Activated T-helper 17 cell treated with anti-CD3 and anti-CD28 coated beads, Interleukin-2, amount 50 U/mL, for 72 hours (primary cell): ENCODE measurements at regions not wholly inside any gene's neighbourhood (a gene's known extent, or its start where the extent isn't known, plus 50 kb on each side); places are given as distances from the start of the nearest gene placed in this dataset.

ENCODE experiments used
- ATAC-seq: fragments of 150-1000 bp; cut with Tn5 transposase; replicated peaks from 2 replicates; pipeline ENCODE4 v1.10.0; 2021; ENCODE audit warnings: mild to moderate bottlenecking, moderate library complexity
- H3K27ac Mint-ChIP-seq: one replicate; pipeline ENCODE4 v1.8.0; 2022; ENCODE audit warnings: mixed read lengths
- H3K27me3 Mint-ChIP-seq: one replicate; pipeline ENCODE4 v1.8.0; 2022; ENCODE audit warnings: mixed read lengths
- H3K36me3 Mint-ChIP-seq: one replicate; pipeline ENCODE4 v1.8.0; 2022; ENCODE audit warnings: low read depth, mild to moderate bottlenecking, mixed read lengths
- H3K4me1 Mint-ChIP-seq: one replicate; pipeline ENCODE4 v1.8.0; 2022; ENCODE audit warnings: mixed read lengths
- H3K4me3 Mint-ChIP-seq: one replicate; pipeline ENCODE4 v1.8.0; 2022; ENCODE audit warnings: mild to moderate bottlenecking, mixed read lengths
- H3K9me3 Mint-ChIP-seq: one replicate; pipeline ENCODE4 v1.8.0; 2022; ENCODE audit warnings: mixed read lengths

- no peak overlapping the region for H3K27ac Mint-ChIP-seq
- no peak overlapping the region for H3K4me3 Mint-ChIP-seq
- H3K36me3 Mint-ChIP-seq: no peaks in the 10 kb centered on the region
- H3K27me3 Mint-ChIP-seq: no peaks in the 10 kb centered on the region
- peaks cover 13% of the 10 kb centered on the region for H3K4me1 Mint-ChIP-seq
- no peak for ATAC-seq
- H3K9me3 Mint-ChIP-seq: no peaks in the 10 kb centered on the region
Measured at GRCh38 chr3:106116733-106117489, 248.1 kb upstream of the CBLB start.

- Mint-ChIP-seq H3K9me3 (no peaks in the 10 kb centered on the region), H3K27me3 (no peaks in the 10 kb centered on the region), H3K4me3 (no peak overlapping the region), H3K4me1 (peaks cover 13% of the 10 kb centered on the region), H3K36me3 (no peaks in the 10 kb centered on the region), H3K27ac (no peak overlapping the region)
- no peak for ATAC-seq
Measured at GRCh38 chr3:106117490-106117858, 248.7 kb upstream of the CBLB start.

- peak overlapping the region; percentile 79 for H3K27ac Mint-ChIP-seq
- peak overlapping the region; percentile 43 for H3K4me3 Mint-ChIP-seq
- no peaks in the 10 kb centered on the region for H3K36me3 Mint-ChIP-seq
- H3K9me3 Mint-ChIP-seq: no peaks in the 10 kb centered on the region
- no peaks in the 10 kb centered on the region for H3K27me3 Mint-ChIP-seq
- peak; percentile 98 for ATAC-seq
- peaks cover 13% of the 10 kb centered on the region for H3K4me1 Mint-ChIP-seq
Measured at GRCh38 chr3:106119614-106120082, 250.8 kb upstream of the CBLB start.

GRCh38 chr3:106120356-106120755 is 251.5 kb upstream of the CBLB start:
- H3K4me3 Mint-ChIP-seq: peak overlapping the region; percentile 43
- no peaks in the 10 kb centered on the region for H3K9me3 Mint-ChIP-seq
- no peaks in the 10 kb centered on the region for H3K36me3 Mint-ChIP-seq
- peaks cover 13% of the 10 kb centered on the region for H3K4me1 Mint-ChIP-seq
- ATAC-seq: peak; percentile 14
- peak overlapping the region; percentile 79 for H3K27ac Mint-ChIP-seq
- H3K27me3 Mint-ChIP-seq: no peaks in the 10 kb centered on the region

GRCh38 chr3:106121491-106122289 is 252.9 kb upstream of the CBLB start:
- ATAC-seq: no peak
- no peaks in the 10 kb centered on the region for H3K27me3 Mint-ChIP-seq
- peaks cover 13% of the 10 kb centered on the region for H3K4me1 Mint-ChIP-seq
- no peak overlapping the region for H3K27ac Mint-ChIP-seq
- no peak overlapping the region for H3K4me3 Mint-ChIP-seq
- H3K36me3 Mint-ChIP-seq: no peaks in the 10 kb centered on the region
- no peaks in the 10 kb centered on the region for H3K9me3 Mint-ChIP-seq

- no peak overlapping the region for H3K4me3 Mint-ChIP-seq
- peaks cover 9% of the 10 kb centered on the region for H3K4me1 Mint-ChIP-seq
- no peaks in the 10 kb centered on the region for H3K36me3 Mint-ChIP-seq
- H3K27ac Mint-ChIP-seq: peak overlapping the region; percentile 10
- ATAC-seq: no peak
- no peaks in the 10 kb centered on the region for H3K9me3 Mint-ChIP-seq
- H3K27me3 Mint-ChIP-seq: no peaks in the 10 kb centered on the region
Measured at GRCh38 chr3:106124818-106125217, 256.0 kb upstream of the CBLB start.

- no peaks in the 10 kb centered on the region for H3K36me3 Mint-ChIP-seq
- H3K27ac Mint-ChIP-seq: no peak overlapping the region
- no peaks in the 10 kb centered on the region for H3K27me3 Mint-ChIP-seq
- no peak overlapping the region for H3K4me3 Mint-ChIP-seq
- ATAC-seq: no peak
- peaks cover 9% of the 10 kb centered on the region for H3K4me1 Mint-ChIP-seq
- H3K9me3 Mint-ChIP-seq: no peaks in the 10 kb centered on the region
Measured at GRCh38 chr3:106125321-106125720, 256.5 kb upstream of the CBLB start.

- ATAC-seq: no peak
- no peak overlapping the region for H3K27ac Mint-ChIP-seq
Measured at GRCh38 chr3:106126067-106126845, 257.4 kb upstream of the CBLB start.

GRCh38 chr3:106126846-106127235 is 258.0 kb upstream of the CBLB start:
- no peak overlapping the region for H3K4me3 Mint-ChIP-seq
- peaks cover 10% of the 10 kb centered on the region for H3K4me1 Mint-ChIP-seq
- no peaks in the 10 kb centered on the region for H3K36me3 Mint-ChIP-seq
- H3K27ac Mint-ChIP-seq: no peak overlapping the region
- ATAC-seq: no peak
- H3K27me3 Mint-ChIP-seq: no peaks in the 10 kb centered on the region
- H3K9me3 Mint-ChIP-seq: no peaks in the 10 kb centered on the region

More at GRCh38 chr3:106126067-106126845, 257.4 kb upstream of the CBLB start:
- Mint-ChIP-seq H3K27me3 (no peaks in the 10 kb centered on the region), H3K9me3 (no peaks in the 10 kb centered on the region), H3K4me1 (peaks cover 10% of the 10 kb centered on the region), H3K4me3 (no peak overlapping the region), H3K36me3 (no peaks in the 10 kb centered on the region)

GRCh38 chr3:106129939-106130338 is 261.1 kb upstream of the CBLB start:
- Mint-ChIP-seq H3K4me1 (peaks cover 10% of the 10 kb centered on the region), H3K27ac (peak overlapping the region; percentile 73), H3K9me3 (no peaks in the 10 kb centered on the region), H3K4me3 (peak overlapping the region; percentile 61), H3K36me3 (no peaks in the 10 kb centered on the region), H3K27me3 (no peaks in the 10 kb centered on the region)
- ATAC-seq: no peak

GRCh38 chr3:106130384-106131198 is 261.8 kb upstream of the CBLB start:
- peak; percentile 18 for ATAC-seq
- no peaks in the 10 kb centered on the region for H3K27me3 Mint-ChIP-seq
- H3K27ac Mint-ChIP-seq: peak overlapping the region; percentile 73
- no peaks in the 10 kb centered on the region for H3K36me3 Mint-ChIP-seq
- peak overlapping the region; percentile 61 for H3K4me3 Mint-ChIP-seq
- H3K4me1 Mint-ChIP-seq: peaks cover 10% of the 10 kb centered on the region
- H3K9me3 Mint-ChIP-seq: no peaks in the 10 kb centered on the region

GRCh38 chr3:106135451-106136160 is 266.8 kb upstream of the CBLB start:
- Mint-ChIP-seq H3K27ac (no peak overlapping the region), H3K27me3 (no peaks in the 10 kb centered on the region), H3K4me3 (no peak overlapping the region), H3K36me3 (no peaks in the 10 kb centered on the region), H3K9me3 (no peaks in the 10 kb centered on the region), H3K4me1 (peaks cover 5% of the 10 kb centered on the region)
- ATAC-seq: no peak

GRCh38 chr3:106139826-106140225 is 271.0 kb upstream of the CBLB start:
- no peaks in the 10 kb centered on the region for H3K36me3 Mint-ChIP-seq
- ATAC-seq: no peak
- H3K4me3 Mint-ChIP-seq: no peak overlapping the region
- H3K4me1 Mint-ChIP-seq: no peaks in the 10 kb centered on the region
- no peaks in the 10 kb centered on the region for H3K9me3 Mint-ChIP-seq
- H3K27me3 Mint-ChIP-seq: no peaks in the 10 kb centered on the region
- H3K27ac Mint-ChIP-seq: no peak overlapping the region
